GM21526 (cell line): ENCODE measurements at regions not wholly inside any gene's neighbourhood (a gene's known extent, or its start where the extent isn't known, plus 50 kb on each side); places are given as distances from the start of the nearest gene placed in this dataset.
A peak's percentile ranks its signal among the peaks of the same experiment; 100 is the strongest.

ENCODE experiments used
- ATAC-seq: cut with Tn5 transposase; IDR thresholded peaks from one replicate; pipeline ENCODE4 v1.9.1; 2021; ENCODE audit warnings: moderate library complexity; ENCODE audit not compliant: unreplicated experiment, low FRiP score

DNA sequence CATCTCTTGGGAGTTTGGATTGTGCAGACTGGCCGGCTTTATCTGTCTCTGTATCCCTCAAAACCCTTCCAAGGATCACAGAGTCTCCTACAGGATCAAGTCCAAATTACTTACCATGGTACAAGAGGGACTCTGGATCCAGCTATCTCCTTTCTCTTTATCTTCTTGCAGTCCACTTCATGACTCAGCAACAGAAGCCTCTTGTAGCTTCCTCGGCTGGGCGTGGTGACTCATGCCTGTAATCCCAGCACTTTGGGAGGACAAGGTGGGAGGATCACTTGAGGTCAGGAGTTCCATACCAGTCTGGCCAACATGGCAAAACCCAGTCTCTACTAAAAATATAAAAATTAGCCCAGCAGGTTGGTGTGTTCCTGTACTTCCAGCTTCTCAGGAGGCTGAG lies 189.7 kb downstream of the BCAT1 start:
- ATAC-seq, result no peak

DNA sequence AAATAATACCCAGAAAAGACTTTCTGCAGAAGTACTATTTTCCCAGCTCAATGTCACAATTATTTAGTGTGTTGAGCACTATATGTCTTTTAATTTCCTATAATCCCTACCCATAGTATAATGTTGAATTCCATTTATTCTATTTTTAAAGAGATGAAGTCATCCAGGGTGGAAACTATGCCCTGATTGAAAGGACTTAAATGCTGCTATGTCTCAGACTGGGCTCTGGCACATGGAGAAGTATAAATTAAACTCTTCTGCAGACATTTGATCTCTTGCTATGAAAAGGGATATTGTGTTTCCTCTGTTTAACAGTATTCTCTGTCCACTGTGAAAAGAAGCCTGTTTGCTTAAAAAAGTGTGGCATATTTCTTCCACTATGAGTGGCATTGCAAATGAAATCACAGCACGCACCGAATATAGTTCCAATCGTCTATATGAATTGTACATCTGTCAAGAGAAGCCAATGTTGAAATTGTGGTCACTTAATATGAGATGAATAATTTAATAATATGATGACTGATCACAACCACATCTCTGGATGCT lies 192.3 kb downstream of the BCAT1 start:
- no peak for ATAC-seq

DNA sequence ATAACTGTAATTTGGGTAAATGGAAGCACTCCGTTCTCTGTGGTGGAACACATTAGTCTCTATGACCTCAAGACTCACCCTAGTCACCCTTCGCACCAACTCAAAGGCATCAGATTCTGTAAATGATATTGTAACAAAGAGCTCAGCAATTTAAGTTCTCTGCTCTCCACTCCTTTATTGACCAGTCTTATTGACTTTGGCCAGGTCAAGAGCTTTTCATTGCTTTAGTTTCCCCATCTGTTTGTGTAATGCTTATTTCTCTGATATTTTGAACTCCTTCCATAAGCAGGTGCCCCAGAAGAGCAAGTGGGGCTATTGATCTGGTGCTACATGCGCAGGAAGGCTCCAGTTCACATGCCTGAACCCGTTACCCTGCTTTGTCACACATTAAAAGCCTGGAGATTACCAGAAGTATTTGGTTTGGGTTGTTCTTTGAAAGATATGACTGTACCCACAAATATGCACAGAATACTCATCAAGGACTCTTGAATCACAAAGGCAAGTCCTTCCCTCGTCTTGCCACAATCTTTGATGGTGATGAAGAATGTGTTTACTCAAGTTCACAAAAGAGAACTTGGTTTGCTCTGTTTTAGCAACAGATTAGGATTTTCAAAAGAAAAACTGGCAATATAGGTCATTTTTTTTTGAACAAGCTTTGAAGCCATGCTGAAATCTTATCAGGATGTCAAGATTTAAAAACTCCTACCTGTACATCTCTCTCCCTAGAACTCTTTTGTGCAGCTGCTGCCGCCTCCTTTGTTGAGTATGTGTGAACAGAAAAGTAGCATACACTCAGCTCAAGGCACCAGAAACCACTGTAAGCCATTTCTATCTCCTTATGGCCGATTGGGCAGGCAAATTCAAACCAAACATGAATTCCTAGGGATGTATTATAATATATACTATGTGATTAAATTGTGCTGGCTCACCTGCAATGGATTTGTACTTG lies 193.9 kb downstream of the BCAT1 start:
- ATAC-seq, result no peak

DNA sequence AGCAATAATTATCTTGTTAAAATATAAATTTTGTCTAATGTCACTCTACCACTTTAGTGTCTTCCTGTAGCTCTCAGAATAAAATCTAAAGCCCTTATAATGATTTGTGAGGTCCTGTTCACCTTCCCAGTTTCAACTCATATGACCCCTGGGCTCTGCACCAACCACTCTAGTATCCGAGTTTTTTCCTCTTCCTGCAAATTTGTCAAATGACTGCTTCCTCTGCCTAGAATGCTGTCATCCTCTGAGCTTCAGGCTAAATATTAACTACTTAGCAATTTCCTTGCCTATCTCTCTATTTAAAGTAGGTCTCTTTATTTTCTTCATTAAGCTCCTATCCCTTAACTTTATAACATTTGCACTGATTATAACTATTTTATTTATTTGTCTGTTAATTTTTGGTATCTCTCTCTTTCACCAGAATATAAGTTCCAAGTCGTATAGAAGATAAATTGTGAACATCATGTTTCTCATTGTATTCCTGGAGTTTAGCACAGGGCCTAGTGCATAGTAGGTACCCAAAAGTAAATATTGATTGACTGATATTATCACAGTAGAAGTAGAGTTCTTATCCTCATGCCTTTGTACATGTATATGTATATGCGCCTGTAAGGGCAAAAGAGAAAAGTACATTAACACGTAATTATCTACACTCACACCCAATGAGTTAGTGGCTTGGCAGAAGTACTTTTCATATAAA lies 196.0 kb downstream of the BCAT1 start:
- no peak for ATAC-seq

DNA sequence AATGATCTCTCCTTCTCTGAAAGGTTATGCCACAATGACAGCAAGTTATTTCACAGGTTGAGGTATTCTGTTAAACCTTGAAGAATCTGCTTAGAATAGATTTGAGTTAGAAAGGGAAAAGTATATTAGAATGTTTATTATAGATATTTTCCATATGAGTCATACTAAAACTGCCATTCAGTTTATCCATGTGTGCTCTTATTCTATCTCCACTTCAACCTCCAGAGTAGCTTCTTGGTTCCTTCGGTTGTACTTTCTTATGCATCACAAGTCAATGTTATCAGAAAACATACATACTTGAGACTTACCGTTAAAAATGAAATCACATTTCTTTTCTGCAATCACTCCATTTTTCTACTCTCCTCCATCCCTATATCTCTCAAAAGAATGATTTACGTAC lies 197.7 kb downstream of the BCAT1 start:
- no peak for ATAC-seq

DNA sequence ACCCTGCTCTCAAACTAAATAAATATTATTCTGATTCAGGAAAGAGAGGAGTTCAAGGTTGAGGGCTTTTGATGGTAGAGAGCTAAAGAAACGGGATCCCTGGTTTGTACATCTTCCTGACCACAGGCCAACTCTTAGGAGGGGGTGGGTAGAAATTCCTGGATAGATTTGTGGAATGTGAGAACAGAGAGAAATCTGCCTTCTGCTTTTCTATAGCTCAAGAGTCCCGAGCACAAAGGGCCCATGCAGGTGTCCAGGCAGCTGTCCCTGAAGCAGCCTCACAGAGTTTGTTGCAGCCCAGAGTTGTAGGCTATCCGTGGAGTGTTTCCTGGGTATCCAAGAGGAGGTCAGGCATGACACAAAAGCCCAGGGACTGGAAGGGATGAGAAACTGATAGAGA lies 198.6 kb downstream of the BCAT1 start:
- ATAC-seq, result no peak

DNA sequence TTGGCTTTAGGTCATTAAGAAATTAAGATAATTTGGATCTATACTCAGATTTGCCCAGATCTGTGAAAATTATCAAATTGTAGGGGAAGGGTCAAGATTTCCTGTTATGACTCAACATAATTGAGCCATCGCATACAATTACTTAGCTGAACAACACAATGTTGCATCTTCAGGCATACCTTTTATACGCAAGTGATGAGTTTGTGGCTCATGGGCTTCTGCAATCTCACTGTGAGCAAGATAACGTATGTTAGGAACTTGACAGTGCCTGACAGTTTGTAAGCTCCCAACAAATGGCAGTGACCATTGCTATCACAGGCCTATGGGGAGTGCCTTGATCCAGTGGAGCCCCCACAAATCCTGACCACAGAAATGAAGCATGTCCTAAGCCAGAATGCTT lies 199.7 kb downstream of the BCAT1 start:
- ATAC-seq, result no peak

DNA sequence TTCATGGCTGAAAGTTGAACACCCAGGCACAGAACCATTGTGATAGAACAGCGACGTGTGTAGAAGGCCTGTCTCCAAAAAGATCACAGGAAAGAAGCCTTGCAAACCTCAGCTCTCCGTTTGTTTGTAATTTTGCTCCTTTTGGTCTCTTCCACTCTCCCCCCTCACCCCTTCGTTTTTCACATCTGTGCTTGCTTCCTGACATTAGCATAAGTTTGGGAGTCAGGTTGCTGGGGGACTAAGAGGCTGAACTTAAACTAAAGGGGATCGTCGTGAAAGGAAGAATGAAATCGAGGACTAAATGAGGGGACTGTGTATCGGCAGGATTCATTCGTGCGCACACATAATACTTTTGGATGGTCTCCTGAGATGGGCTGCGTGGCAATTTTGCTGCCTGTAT lies 200.6 kb downstream of the BCAT1 start:
- no peak for ATAC-seq

DNA sequence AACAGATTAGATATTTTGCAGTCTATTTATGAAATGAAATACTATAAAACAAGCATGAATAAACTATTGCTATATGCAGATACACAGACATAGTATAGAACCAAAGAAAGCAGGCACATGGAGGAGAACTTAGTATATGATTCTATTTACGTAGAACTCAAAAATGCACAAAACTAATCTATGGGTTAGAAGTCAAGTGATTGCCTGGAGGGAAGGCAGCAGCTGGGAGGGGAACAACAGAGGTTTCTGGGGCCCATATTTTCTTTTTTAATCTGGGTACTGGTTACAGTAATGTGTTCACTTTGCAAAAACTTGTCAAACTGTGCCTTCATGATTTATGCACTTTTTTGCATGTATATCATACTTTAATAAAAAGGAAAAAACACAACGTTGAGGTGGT lies 202.0 kb downstream of the BCAT1 start:
- no peak for ATAC-seq

DNA sequence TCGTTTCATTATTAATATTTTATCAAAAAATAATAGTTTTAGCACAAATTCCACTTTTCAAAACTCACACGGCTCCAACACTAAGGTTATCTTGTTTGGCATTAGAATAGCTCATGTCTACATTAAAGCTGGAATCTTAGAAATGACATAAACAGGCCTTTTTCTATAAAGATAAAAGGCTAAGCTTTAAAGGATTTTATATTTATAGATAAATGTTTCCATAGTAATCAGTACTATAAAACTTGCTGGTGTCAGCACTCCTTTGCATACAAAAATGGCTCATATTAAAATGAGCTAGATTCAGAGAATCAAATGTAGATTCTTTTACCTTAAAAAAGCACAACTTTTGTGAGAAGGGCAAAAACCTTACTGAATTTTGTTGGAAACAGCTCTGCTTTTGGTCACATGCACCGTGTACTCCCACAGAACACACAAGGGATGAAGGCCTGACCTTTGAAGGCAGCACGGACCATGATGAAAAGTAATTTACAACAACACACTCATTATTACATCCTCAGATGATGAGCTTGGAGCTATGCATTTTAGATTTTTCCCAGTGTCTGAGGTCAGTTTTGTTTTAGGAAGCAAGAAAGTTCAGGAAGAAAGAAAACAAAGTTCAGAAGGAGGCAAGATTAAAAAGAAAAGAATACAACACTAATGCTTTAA lies 202.8 kb downstream of the BCAT1 start:
- no peak for ATAC-seq

DNA sequence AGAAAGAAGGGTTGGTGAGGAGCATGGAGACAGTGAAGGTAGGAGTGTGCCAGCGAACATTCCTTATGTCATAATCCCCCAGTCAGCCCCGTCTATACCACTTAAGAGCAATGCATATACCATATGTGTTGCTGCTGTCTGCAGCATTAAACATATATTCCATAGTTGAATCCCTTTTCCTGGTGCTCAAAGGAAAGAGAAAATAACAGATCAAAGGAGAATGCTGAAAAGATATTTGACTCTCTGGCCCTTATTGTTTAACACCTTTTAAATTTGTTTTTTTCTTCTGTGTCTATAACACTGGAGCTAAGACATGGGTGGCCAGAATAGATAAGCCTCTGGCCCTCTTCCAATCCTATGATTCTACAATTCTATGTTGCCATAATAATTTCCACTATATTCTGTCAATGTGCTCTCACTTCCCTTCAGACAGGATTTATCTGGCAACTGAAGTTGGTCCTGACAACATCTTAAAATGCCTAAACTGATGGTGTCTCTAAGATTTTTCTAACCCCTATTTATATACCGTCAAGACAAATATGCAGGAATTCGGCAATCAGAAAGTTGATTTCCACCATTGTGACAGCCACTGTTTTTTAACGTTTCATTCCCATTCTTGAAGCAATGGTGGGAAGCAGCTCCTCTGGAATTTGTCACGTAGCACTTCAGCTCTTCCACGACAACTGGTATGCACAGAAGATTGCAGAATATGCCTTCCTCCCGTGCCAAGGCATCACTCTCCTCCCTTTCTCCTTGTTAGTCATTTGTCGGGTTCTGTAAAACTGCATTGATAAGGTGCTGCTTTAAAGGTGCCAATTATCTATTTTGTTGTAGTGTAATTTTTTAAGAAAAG lies 204.7 kb downstream of the BCAT1 start:
- no peak for ATAC-seq

DNA sequence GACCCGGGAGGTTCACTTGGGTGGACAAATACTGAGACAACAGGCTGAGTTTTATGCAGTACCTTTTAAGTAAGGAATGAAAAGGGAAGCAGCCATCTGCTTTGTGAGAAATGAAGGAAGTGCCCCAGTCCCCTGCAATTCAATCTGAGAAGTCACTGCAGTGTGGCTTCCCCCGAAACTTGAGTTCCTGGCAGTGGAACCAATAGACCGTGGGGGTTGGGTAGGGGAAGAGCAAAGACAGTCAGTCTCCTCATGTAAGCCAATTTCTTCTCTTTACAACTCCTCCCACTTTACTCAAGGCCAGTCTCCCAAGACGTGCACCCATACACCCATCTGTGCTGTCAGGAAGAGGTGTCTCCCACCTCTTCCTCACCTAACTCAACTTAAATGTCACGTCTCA lies 206.5 kb downstream of the BCAT1 start:
- peak; percentile 86 for ATAC-seq

DNA sequence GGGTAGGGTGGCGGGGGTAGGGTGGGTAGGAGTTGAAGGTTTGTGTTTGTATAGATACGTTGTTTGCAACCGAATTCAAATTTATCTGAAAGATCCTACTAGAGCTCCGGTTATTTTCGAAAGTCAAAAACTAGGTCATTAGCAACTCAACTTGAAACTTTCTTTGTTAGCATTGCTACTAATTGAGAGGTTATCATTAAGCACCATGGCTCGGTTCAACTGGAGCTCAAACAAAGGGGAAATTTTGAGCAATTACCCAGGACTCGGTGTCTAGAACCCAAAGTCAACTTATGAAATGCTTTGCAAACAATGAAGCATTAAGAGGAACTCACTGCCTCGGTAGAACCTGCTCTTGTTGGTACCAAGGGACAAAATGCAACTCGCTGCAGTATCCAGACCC lies 207.7 kb downstream of the BCAT1 start:
- ATAC-seq, result no peak

DNA sequence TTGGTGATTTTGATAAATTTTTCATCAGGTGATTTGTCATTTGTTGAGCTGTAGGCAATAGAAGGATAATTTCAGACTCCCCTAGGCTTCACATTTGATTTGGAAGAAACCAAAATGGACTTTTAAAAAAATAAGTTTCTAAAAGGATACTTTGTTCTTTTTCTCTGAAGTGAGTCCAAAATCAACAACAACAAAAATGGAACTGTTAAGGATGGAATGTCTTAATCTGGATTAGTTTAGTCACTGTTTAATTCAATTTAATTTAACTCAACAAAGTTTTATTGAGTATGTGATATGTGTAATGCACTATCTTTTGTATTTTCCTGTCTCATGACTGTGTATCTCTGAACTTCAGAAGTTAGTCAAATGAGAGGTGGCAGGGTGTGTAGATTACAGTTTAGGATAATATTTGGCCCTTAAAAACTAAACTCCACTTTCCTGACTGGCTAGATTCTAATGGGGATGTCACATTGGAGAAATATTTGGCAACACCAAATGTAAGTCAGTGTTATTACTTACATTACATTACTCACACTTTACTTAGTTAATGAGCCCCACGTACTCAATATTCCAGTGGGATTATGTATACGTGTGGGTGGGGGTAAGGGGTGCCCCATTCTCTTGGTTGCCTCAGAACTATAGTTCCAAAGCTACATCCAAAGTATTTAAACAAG lies 209.7 kb downstream of the BCAT1 start:
- ATAC-seq, result no peak

DNA sequence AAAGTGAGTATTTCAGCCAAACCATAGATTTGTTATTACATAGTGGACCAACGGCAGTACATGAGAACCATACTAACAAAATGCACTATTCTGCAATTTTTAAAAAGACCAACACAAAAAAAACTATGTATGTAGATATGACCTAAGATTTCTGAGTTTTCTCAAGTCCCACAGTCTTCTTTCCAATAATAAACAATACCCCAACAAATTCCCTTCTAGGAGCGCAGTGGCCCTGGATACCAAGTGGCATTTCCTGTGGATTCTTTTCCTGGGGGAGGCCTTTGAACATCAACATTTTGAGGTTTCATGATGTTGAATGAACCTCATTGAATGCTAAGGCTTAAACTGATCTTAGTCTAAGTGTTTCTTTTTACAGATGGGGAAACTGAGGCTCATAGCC lies 210.5 kb downstream of the BCAT1 start:
- ATAC-seq, result no peak

DNA sequence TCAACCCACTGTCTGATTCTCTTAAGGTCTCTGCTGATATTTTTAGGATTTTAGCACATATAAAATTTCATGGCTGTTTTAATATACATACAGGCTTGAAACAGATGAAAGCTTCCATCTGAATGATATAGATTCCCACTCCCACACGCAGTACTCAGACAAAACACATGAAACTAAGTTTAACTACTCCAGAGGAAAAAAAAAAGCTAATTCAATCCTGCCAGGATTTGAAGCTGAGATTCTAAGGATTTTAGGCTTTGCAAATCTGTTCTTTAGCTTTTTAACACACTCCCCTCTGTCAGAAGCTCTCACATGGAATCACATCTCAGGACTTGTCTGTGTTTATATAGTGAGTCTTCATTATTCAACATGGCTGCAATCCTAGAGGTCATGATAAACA lies 217.3 kb downstream of the BCAT1 start:
- ATAC-seq, result no peak

DNA sequence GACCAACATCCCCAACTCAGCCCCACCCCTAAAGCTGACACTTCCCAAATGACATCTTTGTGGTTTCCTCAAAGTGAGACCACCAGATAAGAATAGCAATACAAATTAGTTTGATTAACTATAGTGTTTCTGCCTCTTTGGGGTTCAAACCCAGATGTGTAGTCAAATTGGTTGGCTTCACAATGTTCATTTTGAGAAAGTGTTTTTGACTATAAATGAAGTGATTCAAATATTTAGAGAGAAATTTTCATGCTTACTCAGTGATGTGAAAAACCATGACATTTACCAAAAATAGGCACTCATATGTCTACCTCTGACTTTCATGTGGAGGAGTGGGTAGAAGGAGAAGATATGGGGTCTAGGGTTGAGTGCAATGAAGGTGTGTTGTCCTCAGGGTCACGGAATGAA lies 218.4 kb downstream of the BCAT1 start:
- ATAC-seq, result no peak

DNA sequence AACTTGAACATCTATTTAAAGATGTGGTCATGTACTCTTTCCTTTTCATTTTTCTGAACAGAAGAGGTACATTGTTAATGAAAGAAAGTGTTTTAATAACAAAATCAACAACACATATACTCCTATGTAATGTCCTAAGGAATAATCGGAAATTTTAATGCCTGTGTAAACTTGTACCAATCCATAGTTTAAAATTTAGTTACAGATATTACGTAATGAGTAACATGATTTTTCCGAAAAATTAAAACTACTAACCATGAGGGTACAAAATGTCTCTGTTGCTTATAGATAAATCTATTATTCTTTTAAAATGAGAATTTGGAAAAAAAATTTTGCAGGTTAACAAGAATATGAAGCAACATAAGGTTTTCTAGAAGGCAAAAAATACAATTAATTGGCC lies 220.1 kb downstream of the BCAT1 start:
- no peak for ATAC-seq

DNA sequence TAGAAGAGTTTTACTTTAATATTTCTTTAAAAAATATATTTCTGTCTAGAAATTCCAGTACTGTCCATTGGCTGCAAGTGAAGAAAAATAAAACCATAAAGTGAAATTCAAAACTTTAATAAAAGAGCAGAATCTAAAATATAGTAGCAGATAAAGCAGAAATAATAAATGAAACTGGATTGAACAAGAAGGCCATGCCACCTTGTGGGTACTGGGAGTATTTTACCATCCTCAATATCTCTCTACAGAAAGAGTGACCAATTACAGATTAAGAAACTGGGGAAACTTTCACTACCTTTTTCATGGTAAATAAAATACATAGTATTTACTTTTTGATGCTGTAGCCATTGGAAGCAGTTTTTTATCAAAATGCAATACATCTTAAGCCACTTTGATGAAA lies 220.5 kb downstream of the BCAT1 start:
- ATAC-seq, result no peak

DNA sequence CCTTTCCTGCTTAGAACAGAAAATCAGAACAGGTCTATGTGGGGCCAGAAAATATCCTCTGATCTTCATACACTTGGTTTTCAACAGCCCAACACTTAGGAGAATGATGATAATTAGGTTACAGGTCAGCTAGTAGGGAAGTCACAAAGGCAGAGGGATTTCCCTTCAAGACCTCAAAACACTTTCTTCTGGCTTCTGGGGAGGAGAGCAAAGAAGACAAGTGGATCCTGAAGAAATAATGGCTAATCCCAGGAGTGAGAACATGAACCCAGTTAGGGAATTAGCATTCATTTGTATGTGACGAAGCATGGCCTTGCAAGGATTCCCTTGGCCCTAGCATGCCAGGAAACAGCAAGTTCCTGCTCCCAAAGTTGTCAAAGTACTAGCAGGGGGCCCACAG lies 223.3 kb downstream of the BCAT1 start:
- ATAC-seq, result no peak
